ENCODE measurements at regions not wholly inside any gene's neighbourhood (a gene's known extent, or its start where the extent isn't known, plus 50 kb on each side); places are given as distances from the start of the nearest gene placed in this dataset.

DNA sequence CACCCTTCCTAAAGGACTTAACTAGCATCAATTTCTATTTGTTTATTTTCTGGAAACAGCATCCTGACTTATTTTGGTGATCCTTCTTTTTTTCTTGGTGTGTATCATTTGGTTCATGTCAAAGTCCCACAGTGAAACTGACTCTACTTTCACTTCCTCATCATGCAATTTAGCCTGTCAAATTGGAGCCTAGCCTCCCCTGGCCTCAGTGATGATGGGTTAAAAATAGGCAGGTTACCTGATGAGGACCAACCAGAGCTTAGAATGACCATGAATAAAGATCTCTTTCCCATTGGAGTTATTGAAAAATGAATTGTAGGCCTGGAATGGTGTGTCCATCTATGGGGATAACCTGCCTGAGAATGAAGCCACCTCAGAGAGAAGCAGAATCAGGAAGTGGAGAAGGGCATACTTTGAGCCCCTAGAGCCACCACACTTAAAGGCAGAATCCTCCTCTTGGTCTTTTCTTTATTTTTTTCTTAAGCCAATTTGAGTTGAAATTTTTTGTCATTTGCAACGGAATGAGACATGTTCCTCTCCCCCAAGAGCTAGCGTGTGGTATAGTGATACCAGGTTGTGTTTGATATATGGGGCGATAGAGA, 105.6 kb downstream of the BTBD3 start:
- no peak for DNase-seq

GRCh38 chr20:12028771-12029170, 111.1 kb downstream of the BTBD3 start:
- DNase-seq = no peak

DNA sequence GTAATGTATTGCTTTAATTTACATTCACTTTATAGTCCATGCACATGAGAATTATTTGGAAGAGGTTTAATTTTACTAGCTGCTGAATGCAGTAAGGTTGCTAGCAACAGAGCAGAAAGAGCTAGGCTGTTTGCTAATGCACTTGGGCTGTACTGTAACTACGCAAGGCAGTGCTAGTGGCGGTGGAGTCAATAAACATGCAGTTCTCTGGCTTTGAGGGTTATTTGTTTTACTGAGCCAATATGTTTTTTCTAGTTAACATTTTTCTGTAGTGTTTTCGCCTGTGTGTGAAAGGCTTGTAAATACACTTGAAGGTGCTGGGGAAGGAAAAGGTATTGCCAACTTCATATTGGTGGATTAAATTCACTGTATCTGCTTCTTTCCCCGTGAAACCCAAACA, 112.8 kb downstream of the BTBD3 start:
- DNase-seq = no peak

GRCh38 chr20:12036142-12036541, 118.4 kb downstream of the BTBD3 start:
- no peak for DNase-seq

DNA sequence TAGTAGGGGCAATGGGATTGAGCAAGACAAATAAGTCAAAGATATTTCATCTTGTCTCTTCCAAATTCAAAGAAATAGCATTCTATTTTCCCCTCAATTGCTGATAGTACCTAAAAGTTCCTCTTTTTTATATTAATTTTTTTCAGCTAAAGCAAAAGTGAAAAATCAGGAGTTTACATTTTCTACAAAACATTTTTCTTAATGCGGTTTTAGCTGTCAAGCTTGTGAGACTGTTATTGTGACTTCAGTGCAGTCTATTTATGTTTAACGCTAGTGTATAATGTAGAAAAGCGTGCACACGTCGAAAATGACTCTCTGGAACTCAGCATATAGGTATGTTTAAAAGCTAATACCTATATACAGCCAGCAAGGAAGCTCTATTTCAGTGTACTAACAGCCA, 119.8 kb downstream of the BTBD3 start:
- no peak for DNase-seq

- no peak for DNase-seq
These were observed 122.6 kb downstream of the BTBD3 start for GRCh38 chr20:12040261-12040660.

- no peak for DNase-seq
These were observed 127.3 kb downstream of the BTBD3 start for GRCh38 chr20:12044969-12045368.

- no peak for DNase-seq
These were observed 130.2 kb downstream of the BTBD3 start for GRCh38 chr20:12047838-12048432.

DNA sequence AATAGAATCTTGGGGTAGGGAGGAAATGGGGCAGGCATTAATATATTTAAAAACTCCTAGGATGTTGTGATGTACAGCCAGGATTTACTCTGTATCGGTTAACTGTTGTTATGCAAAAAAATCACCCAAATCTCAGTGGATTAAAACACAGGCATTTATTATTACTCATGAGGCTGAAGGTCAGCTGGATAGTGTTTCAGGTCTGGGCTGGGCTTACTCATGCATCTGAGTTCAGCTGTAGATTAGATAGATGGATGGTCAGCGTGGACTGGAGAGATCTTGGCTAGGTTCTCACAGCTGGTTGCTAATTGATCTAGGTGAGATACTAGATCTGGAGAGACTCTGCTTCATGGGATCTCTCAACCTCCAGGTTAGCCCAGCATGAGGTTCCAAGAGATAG, 131.4 kb downstream of the BTBD3 start:
- no peak for DNase-seq

DNA sequence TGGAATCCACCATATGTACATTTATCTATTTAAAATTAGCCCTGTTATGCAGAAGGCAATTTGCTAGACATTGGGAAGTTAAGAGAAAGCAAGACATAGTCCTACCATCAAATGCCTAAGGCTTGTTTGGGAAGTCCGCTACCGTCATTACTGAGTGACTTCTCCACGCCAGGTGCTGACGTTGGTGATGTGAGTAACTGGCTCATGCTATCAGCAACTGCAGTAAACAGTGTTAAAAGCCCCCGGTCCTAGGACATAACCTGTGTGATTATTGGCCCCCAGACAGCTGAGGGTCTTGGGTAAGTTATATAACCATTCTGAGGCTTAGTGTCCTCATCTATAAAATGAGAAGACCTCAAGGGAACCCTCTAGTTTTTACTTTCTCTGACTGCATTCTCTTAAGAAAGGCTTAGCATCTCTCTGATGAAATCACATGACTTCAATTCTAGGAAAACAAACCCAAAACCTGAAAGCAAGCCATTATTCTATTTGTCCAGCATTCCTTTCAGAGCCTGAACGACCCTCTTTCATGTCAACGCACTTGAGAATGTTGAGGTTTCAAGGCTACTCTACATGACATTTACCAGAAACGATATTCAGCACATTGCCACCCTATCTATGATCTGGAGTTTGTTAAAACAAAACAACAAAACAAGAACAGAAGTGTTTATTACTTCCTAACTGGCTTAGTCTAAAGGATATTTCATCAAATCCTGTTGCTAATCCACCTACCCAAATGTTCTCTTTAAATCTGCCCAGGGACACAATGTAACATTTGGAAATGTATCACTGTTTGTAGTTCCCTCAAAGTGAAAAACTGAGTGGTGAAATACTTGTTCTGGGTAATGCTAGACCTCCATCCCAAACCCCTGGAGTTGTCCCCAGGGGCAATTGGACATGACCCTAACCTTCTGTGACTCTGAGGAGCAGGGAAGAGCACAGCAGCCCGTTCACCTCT, 133.8 kb downstream of the BTBD3 start:
- no peak for DNase-seq

- no peak for DNase-seq
These were observed 135.7 kb downstream of the BTBD3 start for GRCh38 chr20:12053353-12053752.

DNA sequence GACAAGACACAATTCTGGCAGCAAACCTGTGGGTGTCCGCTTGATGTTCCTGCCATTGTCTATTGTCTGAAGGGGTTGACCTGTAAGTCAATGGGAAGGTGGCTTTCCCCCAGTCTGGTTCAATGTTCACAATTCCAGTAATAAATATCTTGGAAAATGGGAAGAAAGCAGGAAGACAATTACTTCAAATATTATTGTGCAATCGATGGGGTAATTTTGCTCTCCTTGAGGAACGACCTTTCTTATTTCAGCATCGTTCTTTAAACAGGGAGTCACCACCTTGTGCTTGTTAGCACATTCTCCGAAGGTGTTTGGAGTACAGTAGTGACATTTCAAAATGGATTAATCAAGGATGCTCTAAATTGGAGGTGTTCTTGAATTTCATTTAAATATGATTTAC, 136.9 kb downstream of the BTBD3 start:
- DNase-seq = no peak

DNA sequence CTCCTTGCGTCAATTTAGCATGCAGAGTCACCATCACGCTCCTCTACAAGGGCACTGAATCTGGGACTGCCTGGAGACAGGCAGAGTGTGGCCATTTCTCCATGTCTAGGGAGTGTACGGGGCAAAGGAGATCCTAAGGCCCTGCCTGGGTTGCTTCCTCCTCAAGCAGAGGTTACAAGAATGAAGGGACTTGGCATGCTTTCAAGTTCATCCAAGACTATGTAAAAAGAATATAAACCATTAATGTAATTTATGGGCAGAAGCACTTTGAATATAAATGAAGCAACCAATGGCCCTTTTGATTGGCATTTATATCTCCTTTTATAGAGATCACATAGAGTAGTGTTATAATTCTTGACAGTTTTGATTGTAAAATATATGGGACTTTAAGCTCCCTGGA, 137.5 kb downstream of the BTBD3 start:
- DNase-seq = no peak

DNA sequence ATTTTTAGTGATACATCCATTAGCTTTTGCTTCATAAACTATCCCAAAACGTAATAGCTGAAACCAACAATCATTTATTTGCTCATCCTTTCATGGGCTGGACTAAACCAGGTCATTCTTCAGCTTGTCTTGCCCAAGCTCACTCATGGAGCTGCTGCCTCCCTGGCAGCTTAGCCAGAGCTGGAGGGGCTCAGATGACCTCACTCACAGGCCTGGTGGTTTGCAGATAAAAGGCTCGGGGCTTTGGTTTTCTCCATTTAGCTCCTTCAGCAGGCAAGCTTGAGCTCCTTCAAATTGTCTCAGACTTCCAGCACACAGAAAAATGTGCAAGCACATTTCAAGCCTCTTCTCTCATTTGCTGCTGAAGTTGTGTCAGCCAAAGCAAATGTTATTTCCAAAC, 139.1 kb downstream of the BTBD3 start:
- no peak for DNase-seq

DNA sequence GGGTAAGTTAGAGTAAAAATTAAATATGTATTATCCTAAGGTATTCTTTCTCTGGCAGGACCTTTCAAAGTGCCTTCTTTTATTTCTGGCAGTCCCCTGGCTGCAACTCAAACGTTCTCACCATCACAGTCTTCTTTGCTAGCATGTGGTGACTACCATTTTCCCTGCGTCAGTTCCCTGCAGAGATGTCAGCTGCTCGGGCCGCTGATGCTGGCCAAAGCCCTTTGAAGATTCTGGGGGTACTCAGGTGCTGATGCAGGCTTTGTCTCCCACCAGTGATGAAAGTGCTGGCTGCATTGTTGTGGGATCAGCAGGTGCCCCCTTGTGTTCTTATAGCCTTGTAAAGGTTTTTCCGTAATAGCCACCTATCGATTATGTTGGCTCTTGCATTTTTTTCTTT, 140.1 kb downstream of the BTBD3 start:
- no peak for DNase-seq

DNA sequence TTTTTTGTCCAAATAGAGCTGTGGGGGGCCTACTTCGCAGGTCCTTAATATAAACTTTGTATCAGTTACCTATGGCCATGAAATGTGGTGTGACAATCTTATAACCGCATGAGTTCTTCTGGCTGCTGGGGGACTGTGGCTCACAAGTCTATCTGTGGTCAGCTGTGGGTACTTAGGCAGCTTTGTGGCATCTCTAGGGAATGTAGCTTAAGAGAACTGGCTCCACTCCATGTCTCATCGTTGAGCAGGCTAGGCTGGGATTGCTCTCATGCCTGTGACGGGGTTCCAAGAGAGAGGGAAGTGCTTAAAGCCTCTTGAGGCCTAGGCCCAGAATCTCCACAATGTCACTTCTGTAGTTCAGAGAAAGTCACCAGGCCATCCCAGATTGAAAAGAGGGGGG, 140.5 kb downstream of the BTBD3 start:
- no peak for DNase-seq

- no peak for DNase-seq
These were observed 143.8 kb downstream of the BTBD3 start for GRCh38 chr20:12061466-12061865.

DNA sequence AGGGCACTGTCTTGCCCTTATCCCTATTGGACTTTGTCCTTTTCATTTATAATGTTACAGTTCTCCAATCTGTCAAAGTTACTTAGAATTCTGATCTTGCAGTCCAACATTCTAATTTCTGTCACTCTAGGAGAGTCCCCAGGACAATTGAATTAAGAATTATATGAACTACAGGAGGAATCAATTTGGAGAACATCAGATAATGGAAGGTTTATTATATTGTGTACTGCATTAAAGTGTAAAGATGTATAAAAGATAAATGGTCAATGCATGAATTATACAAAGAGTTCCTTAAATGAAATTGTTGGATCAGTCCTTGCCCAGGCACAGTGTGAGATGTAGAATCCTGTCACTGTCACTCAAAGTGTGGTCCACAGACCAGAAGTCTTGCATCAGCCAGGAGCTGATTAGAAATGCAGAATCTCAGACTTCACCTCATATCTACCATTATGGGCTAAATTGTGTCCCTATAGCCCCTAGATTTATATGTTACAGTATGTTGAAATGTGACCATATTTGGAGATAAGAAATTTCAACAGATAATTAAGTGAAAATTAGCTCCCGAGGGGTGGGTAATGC, 145.5 kb downstream of the BTBD3 start:
- DNase-seq = no peak

DNA sequence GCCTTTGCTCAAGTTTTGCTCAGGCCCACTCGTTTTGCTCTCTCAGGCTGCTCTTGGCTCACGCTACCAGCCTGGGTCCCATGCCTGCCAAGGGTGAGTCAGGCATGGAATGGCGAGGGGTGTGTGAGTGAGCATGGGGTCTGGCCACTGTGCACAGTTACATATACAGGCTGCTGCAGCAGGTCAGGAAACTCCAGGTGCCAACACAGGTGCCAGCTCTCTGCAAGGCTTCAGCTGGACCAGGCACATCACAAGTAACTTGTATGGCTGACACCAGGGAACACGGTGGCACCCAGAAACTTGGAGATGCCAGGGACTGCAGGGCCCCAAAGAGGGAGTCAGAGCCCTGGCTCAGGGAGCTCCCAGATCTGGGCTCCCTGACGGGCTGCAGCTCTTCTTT, 146.8 kb downstream of the BTBD3 start:
- no peak for DNase-seq

DNA sequence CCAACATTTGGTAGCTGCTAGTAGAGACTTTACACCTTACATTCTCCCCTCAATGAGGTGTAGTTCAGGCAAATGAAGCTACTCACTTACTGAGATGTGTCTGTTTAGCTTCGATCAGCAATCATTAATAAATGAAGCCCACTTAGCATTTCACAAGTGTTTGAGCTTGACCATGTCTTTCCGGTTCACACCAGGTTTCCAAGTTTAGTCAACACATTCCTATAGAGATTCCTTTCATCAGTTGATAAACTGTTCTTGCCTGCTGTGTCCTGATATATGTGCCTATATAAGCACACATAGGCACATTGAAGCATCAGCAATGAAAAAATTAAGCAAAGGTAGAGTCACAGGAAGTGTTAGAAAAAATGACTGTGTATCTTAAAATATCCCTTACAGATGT, 150.0 kb downstream of the BTBD3 start:
- DNase-seq = no peak

- no peak for DNase-seq
These were observed 150.4 kb downstream of the BTBD3 start for GRCh38 chr20:12068121-12068520.

DNA sequence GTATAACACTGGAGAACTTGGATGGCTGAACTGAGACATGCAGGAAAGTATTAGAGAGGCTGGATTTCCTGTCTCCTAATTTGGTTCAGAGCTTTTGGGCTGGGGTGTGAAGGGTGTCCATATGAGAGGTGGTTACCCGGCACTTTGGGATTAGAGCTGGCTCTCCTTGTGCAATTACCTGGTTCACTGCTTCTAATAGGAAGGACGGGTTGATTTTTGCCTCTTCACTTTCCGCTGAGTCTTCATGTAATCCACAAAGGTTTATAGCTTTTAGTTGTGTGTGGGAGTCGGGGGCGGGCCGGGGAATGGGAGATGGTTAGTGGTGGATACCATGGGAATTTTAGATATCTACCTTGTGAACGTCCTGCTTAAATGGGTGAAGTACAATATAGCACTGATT, 151.5 kb downstream of the BTBD3 start:
- no peak for DNase-seq

GRCh38 chr20:12072221-12072953, 154.7 kb downstream of the BTBD3 start:
- DNase-seq = no peak
